ENCODE measurements at regions not wholly inside any gene's neighbourhood (a gene's known extent, or its start where the extent isn't known, plus 50 kb on each side); places are given as distances from the start of the nearest gene placed in this dataset.

DNA sequence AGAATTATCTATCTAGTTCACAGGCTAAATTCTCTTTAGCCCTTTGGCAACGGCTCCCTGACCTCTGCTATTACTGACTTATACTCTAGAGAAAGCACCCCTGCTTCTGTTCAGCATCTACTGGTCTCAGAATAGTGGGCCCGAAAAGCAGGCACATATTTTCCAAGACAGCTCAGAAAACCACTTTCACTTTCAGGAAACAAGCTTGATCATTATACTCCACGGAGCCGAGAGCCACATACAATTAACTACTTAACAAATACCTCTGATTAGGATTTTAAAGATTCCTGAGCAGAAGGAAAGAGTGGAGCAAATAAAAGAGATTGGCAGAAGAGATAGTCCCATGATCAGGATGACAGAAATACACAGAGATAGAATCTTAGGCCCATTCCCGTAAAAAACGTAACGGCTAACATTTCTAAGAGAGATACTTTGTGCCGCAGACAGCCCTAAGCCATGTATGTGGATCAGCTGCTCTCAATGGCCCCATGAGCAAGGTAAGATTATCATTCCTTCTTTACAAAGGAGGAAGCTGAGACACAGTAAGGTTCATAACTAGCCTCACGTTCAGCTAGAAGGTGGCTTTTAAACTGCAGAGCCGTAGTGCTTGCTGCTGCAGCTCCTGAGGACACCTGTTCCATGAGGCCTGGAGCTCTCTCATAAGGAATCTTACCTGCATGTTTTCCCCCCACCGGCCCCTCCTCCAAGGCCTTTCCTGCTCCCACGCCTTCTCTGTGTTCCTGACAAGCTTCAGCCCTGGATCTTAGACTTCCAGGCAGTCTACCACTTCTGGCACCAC lies 227.2 kb downstream of the FOXO1 start:
- CTCF ChIA-PET: interaction anchor here (0.6 kb wide), 1 partner anchor 227 kb away, joined by 3 read pairs; no protein-coding TSS in a partner anchor
- TF ChIP-seq, protein P1, sequence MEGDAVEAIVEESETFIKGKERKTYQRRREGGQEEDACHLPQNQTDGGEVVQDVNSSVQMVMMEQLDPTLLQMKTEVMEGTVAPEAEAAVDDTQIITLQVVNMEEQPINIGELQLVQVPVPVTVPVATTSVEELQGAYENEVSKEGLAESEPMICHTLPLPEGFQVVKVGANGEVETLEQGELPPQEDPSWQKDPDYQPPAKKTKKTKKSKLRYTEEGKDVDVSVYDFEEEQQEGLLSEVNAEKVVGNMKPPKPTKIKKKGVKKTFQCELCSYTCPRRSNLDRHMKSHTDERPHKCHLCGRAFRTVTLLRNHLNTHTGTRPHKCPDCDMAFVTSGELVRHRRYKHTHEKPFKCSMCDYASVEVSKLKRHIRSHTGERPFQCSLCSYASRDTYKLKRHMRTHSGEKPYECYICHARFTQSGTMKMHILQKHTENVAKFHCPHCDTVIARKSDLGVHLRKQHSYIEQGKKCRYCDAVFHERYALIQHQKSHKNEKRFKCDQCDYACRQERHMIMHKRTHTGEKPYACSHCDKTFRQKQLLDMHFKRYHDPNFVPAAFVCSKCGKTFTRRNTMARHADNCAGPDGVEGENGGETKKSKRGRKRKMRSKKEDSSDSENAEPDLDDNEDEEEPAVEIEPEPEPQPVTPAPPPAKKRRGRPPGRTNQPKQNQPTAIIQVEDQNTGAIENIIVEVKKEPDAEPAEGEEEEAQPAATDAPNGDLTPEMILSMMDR (conservative IDR thresholded peaks at IDR 0.05; ENCODE audit: low read depth): no peak
- POLR2A ChIA-PET (ENCODE audit: low non-redundant PET): no interaction called here
- no peak for DNase-seq (ENCODE audit: low spot score)
- no peak overlapping the region for H3K27ac ChIP-seq

DNA sequence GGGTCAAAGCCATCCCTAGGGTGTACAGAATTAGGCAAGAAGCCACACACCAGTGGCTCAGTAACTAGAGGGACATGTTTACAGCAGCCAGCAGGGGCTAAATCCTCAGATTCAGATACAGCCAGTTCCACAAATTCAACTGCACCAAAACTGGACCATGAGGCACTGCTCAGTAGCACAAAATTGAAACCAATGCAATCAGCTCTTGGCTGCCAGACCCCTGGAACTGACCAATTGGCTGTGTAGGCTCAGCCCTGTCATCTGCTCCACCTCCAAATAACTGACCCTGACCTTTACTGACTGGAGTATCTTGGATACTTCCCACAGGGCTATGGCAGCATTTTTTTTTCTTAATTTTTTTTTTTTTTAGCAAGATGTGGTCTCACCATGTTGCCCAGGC lies 226.5 kb downstream of the FOXO1 start:
- no peak overlapping the region for H3K27ac ChIP-seq
- no peak for DNase-seq (ENCODE audit: low spot score)
- CTCF ChIA-PET: no interaction called here
- POLR2A ChIA-PET (ENCODE audit: low non-redundant PET): no interaction called here
- TF ChIP-seq, protein P1 (conservative IDR thresholded peaks at IDR 0.05; ENCODE audit: low read depth): no peak

DNA sequence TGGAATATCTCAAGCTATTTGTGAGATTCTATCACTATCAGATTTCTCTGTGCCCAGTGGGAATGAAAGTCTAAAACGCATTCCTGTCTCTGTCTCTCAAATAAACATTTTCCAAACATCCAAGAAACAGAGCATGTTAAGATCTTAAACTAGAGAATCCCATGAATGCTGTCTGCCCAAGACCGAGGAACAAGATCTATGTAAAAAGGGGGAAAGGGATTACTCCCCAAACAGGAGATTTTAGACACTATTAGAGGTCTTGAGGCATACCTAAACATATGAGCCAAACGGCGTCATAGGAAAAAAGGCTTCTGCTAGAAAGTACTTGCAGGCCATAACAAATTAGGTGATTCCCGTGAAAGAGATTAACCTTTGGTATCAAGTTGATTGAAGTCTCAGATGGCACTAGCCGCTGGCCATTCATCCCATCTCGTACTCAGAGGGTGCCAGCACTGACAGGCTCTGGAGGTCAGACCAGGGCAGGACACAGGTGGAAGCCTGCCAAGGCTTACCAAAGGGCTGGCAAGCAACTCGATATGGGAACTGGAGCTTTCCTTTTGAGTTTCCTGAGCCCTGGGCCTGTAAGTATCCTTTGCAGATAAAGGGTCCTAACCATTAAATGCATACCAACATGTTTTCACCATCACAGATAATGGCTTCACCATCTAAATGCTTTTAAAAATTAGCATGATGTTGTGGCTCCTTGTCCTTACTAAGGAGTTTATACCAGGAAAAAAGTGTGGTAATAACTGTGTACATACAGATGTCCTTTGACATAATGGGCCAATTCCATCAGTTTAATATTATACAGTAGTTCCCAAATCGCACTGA lies 225.2 kb downstream of the FOXO1 start:
- TF ChIP-seq, protein P1 (conservative IDR thresholded peaks at IDR 0.05; ENCODE audit: low read depth): no peak
- DNase-seq (ENCODE audit: low spot score): peak; percentile 44
- peak overlapping the region; percentile 49 for H3K27ac ChIP-seq
- POLR2A ChIA-PET (ENCODE audit: low non-redundant PET): no interaction called here
- CTCF ChIA-PET: interaction anchor here (0.7 kb wide), 1 partner anchor 247 kb away, joined by 3 read pairs; no protein-coding TSS in a partner anchor

DNA sequence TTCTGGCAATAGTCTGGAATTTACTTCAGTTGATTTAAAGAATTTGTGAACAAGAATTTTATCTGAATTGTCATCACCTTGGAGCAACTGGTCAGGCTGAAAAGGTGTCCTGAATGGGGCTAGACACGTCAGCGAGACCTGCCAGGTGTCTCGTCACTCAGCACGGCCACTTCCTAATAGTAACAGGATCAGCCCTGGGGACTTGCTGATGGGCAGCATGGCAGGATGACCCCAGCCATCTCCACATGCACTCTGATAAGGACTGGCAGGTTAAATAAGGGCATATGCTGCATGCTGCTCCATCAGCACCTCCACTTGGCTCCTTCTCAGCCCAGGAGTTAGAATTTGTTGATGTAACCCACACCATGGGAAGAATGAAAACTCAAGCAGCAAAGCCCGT lies 224.2 kb downstream of the FOXO1 start:
- TF ChIP-seq, protein P1 (conservative IDR thresholded peaks at IDR 0.05; ENCODE audit: low read depth): no peak
- POLR2A ChIA-PET (ENCODE audit: low non-redundant PET): no interaction called here
- no peak for DNase-seq (ENCODE audit: low spot score)
- H3K27ac ChIP-seq: no peak overlapping the region
- CTCF ChIA-PET: no interaction called here

DNA sequence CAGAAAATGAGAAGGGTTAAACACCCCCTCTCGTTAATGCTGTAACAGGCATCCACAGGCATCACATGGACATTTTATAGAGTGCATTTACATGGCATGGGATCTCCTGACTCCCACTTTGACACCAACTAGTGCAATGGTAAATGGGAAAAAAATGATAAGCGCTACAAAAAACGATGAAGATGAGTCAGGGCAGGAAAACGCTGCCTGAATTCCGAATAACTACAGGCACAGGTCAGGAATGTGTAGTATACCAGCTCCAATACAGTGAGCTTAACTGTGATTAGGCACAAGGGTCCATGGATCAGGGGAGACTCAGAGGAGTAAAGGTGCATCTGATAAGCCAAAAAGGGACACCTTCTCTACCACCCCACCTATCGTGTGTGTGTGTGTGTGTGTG lies 223.6 kb downstream of the FOXO1 start:
- ChIA-PET POLR2A (ENCODE audit: low non-redundant PET) (no interaction called here), CTCF (no interaction called here)
- DNase-seq (ENCODE audit: low spot score): no peak
- TF ChIP-seq, protein P1 (conservative IDR thresholded peaks at IDR 0.05; ENCODE audit: low read depth): no peak
- H3K27ac ChIP-seq: no peak overlapping the region

DNA sequence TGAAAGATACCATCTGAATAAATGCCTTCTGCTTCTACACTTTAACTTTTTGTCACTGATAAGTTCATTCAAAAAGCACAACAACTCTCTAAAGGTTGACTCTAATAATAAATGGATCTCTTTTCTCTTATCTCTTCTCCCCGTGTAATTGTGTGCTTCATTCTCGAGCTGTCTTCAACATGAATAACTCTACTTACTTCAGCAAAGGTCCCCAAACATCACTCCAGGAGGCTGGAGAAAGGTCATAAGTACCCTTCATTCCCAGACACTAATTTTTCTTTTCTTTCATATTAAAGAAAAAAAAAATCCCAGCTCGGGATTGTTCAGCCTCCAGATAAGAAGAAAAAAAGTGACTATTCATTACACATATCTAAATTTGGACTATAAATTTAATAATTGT lies 222.2 kb downstream of the FOXO1 start:
- no peak for DNase-seq (ENCODE audit: low spot score)
- no peak overlapping the region for H3K27ac ChIP-seq
- TF ChIP-seq, protein P1 (conservative IDR thresholded peaks at IDR 0.05; ENCODE audit: low read depth): no peak
- CTCF ChIA-PET: interaction anchor here (0.6 to 0.7 kb wide), 2 partner anchors 34 to 651 kb away, joined by 3 to 5 read pairs; no protein-coding TSS in a partner anchor
- POLR2A ChIA-PET (ENCODE audit: low non-redundant PET): no interaction called here

Data from RWPE1 (cell line).